GM21825 (cell line): ENCODE measurements at regions not wholly inside any gene's neighbourhood (a gene's known extent, or its start where the extent isn't known, plus 50 kb on each side); places are given as distances from the start of the nearest gene placed in this dataset.

Experiments used
- ATAC-seq: cut with Tn5 transposase; IDR thresholded peaks from one replicate; pipeline ENCODE4 v1.9.1; 2021; ENCODE audit warnings: mild to moderate bottlenecking, moderate library complexity; ENCODE audit not compliant: unreplicated experiment

- ATAC-seq, result no peak
These were observed 360.1 kb downstream of the TNS3 start for GRCh38 chr7:47221826-47222225.

GRCh38 chr7:47218378-47219176 is 363.3 kb downstream of the TNS3 start:
- ATAC-seq, result no peak

GRCh38 chr7:47217570-47218360 is 364.1 kb downstream of the TNS3 start:
- no peak for ATAC-seq

- no peak for ATAC-seq
These were observed 364.8 kb downstream of the TNS3 start for GRCh38 chr7:47217086-47217485.

GRCh38 chr7:47216439-47216838 is 365.5 kb downstream of the TNS3 start:
- no peak for ATAC-seq

- no peak for ATAC-seq
These were observed 366.3 kb downstream of the TNS3 start for GRCh38 chr7:47215640-47216039.

- ATAC-seq, result no peak
These were observed 366.9 kb downstream of the TNS3 start for GRCh38 chr7:47215049-47215448.

GRCh38 chr7:47213276-47213675 is 368.6 kb downstream of the TNS3 start:
- ATAC-seq, result no peak

GRCh38 chr7:47211519-47211973 is 370.4 kb downstream of the TNS3 start:
- ATAC-seq, result no peak

- no peak for ATAC-seq
These were observed 371.5 kb downstream of the TNS3 start for GRCh38 chr7:47210281-47210854.

- ATAC-seq, result no peak
These were observed 374.0 kb downstream of the TNS3 start for GRCh38 chr7:47207956-47208355.

GRCh38 chr7:47204709-47205108 is 377.2 kb downstream of the TNS3 start:
- ATAC-seq, result no peak

GRCh38 chr7:47202146-47202783 is 379.6 kb downstream of the TNS3 start:
- ATAC-seq, result no peak

GRCh38 chr7:47198159-47198558 is 383.8 kb downstream of the TNS3 start:
- ATAC-seq, result no peak

- ATAC-seq, result no peak
These were observed 384.4 kb downstream of the TNS3 start for GRCh38 chr7:47197486-47197885.

GRCh38 chr7:47196737-47197136 is 385.2 kb downstream of the TNS3 start:
- ATAC-seq, result no peak

GRCh38 chr7:47196106-47196645 is 385.7 kb downstream of the TNS3 start:
- ATAC-seq, result no peak

GRCh38 chr7:47195641-47196040 is 386.3 kb downstream of the TNS3 start:
- no peak for ATAC-seq

GRCh38 chr7:47194516-47195057 is 387.3 kb downstream of the TNS3 start:
- ATAC-seq, result no peak

GRCh38 chr7:47192978-47193377 is 388.9 kb downstream of the TNS3 start:
- no peak for ATAC-seq

- ATAC-seq, result no peak
These were observed 390.0 kb downstream of the TNS3 start for GRCh38 chr7:47191876-47192291.
